ENCODE measurements at regions not wholly inside any gene's neighbourhood (a gene's known extent, or its start where the extent isn't known, plus 50 kb on each side); places are given as distances from the start of the nearest gene placed in this dataset.

DNA sequence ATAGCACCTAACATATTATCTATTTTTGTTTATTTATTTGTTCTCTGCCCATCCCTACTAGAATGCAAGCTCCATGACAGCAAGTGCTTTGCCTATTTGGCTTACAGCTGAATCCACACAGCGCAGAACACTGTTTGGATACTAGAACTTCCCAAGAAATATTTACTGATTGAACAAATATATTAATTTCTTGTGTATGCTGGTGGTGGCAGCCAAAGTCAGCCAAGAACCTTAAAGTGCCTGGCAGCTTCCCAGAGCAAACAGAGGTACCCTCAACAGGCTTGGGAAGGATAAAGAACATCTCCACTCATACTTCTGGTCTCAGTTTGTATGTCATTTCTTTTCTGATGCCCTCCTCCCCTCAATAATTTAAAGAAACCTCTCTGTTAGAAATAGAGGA lies 111.8 kb upstream of the SLC25A36 start:
- peaks cover 2% of the 10 kb centered on the region for H3K27me3 Mint-ChIP-seq (ENCODE audit: insufficient read depth)
- no peaks in the 10 kb centered on the region for H3K36me3 Mint-ChIP-seq (ENCODE audit: low read depth)
- H3K4me3 Mint-ChIP-seq: no peak overlapping the region
- no peak overlapping the region for H3K27ac Mint-ChIP-seq
- TF ChIP-seq, protein P1, sequence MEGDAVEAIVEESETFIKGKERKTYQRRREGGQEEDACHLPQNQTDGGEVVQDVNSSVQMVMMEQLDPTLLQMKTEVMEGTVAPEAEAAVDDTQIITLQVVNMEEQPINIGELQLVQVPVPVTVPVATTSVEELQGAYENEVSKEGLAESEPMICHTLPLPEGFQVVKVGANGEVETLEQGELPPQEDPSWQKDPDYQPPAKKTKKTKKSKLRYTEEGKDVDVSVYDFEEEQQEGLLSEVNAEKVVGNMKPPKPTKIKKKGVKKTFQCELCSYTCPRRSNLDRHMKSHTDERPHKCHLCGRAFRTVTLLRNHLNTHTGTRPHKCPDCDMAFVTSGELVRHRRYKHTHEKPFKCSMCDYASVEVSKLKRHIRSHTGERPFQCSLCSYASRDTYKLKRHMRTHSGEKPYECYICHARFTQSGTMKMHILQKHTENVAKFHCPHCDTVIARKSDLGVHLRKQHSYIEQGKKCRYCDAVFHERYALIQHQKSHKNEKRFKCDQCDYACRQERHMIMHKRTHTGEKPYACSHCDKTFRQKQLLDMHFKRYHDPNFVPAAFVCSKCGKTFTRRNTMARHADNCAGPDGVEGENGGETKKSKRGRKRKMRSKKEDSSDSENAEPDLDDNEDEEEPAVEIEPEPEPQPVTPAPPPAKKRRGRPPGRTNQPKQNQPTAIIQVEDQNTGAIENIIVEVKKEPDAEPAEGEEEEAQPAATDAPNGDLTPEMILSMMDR (IDR thresholded peaks at IDR 0.05): no peak
- H3K4me1 Mint-ChIP-seq (ENCODE audit: low read depth): no peaks in the 10 kb centered on the region
- no peak for DNase-seq
- peaks cover 19% of the 10 kb centered on the region for H3K9me3 Mint-ChIP-seq

DNA sequence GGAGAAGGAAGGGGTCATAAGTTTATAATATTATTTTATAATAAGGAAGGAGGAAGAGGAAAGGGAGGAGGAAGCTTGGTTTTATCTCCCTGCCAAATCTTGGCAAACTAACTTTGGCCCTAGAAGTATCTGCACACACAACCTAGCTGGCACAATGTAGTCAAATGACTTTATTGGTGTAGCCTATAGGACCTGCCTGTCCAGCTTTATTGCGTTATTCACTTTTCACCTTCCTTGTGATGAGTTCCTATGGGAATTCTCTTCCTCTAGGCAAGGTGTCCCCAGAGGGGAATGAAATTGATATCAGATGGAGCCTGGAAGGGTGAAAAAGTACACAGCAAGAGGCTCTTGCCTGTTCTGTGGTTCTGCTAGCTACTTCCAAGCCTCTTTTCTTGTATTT lies 111.2 kb upstream of the SLC25A36 start:
- Mint-ChIP-seq H3K9me3 (peaks cover 13% of the 10 kb centered on the region), H3K36me3 (ENCODE audit: low read depth) (no peaks in the 10 kb centered on the region), H3K27ac (no peak overlapping the region), H3K4me3 (no peak overlapping the region), H3K4me1 (ENCODE audit: low read depth) (no peaks in the 10 kb centered on the region), H3K27me3 (ENCODE audit: insufficient read depth) (peaks cover 2% of the 10 kb centered on the region)
- DNase-seq: no peak
- TF ChIP-seq, protein P1 (IDR thresholded peaks at IDR 0.05): no peak

DNA sequence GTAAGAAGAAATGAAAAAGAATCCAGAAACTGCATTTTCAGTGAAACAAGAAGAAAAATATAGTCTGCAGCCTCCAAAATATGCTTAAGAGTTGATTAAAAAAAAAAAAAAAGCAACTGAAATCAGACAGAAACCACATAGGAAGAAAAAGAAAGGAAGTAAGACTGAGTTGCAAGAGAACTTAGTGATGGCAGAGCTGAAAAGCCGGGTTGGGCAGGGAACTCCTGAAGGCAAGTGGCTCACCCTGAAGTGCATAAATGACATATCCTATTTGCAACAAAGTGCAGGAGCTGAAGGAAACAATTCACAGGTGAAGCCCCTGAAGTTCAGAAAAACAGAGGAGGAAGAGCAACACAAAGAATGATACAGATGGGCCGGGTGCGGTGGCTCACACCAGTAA lies 108.8 kb upstream of the SLC25A36 start:
- no peaks in the 10 kb centered on the region for H3K4me1 Mint-ChIP-seq (ENCODE audit: low read depth)
- TF ChIP-seq, protein P1 (IDR thresholded peaks at IDR 0.05): no peak
- no peak overlapping the region for H3K4me3 Mint-ChIP-seq
- no peak overlapping the region for H3K27ac Mint-ChIP-seq
- peaks cover 2% of the 10 kb centered on the region; the same call in 1 of the 2 replicates for H3K27me3 Mint-ChIP-seq (ENCODE audit: insufficient read depth)
- H3K9me3 Mint-ChIP-seq: peaks cover 9% of the 10 kb centered on the region
- no peak for DNase-seq
- H3K36me3 Mint-ChIP-seq (ENCODE audit: low read depth): no peaks in the 10 kb centered on the region

DNA sequence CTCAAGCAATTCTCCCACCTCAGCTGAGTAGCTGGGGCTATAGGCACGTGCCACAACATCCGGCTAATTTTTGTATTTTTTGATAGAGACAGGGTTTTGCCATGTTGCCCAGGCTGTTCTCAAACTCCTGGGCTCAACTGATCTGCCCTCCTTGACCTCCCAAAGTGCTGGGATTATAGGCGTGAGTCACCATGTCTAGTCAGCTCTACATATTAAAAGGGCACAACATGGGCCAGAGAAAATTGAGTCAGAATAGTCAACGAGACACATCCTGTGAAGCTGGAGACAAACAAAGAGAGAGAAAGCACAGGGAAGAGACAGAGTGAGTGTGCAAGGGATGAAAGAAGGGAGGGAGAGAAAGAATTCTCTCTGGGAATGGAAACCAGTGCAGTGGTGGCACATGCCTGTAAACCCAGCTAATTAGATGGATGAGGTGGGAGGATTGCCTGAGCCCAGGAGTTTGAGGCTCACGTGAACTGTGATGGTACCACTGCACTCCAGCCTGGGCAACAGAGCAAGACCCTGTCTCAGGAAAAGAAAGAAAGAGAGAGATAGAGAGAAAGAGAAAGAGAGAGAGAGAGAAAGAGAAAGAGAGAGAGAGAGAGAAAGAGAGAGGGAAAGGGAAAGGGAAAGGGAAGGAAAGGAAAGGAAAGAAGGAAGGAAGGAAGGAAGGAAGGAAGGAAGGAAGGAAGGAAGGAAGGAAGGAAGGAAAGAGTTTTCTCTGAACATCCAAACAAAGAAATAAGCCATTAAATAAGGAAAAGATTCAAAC lies 107.2 kb upstream of the SLC25A36 start:
- DNase-seq: no peak
- TF ChIP-seq, protein P1 (IDR thresholded peaks at IDR 0.05): no peak
- H3K36me3 Mint-ChIP-seq (ENCODE audit: low read depth): no peaks in the 10 kb centered on the region; the same call in 1 of the 2 replicates
- no peak overlapping the region for H3K27ac Mint-ChIP-seq
- H3K4me3 Mint-ChIP-seq: no peak overlapping the region
- peaks cover 2% of the 10 kb centered on the region; the same call in 1 of the 2 replicates for H3K27me3 Mint-ChIP-seq (ENCODE audit: insufficient read depth)
- H3K4me1 Mint-ChIP-seq (ENCODE audit: low read depth): no peaks in the 10 kb centered on the region
- H3K9me3 Mint-ChIP-seq: peaks cover 14% of the 10 kb centered on the region

DNA sequence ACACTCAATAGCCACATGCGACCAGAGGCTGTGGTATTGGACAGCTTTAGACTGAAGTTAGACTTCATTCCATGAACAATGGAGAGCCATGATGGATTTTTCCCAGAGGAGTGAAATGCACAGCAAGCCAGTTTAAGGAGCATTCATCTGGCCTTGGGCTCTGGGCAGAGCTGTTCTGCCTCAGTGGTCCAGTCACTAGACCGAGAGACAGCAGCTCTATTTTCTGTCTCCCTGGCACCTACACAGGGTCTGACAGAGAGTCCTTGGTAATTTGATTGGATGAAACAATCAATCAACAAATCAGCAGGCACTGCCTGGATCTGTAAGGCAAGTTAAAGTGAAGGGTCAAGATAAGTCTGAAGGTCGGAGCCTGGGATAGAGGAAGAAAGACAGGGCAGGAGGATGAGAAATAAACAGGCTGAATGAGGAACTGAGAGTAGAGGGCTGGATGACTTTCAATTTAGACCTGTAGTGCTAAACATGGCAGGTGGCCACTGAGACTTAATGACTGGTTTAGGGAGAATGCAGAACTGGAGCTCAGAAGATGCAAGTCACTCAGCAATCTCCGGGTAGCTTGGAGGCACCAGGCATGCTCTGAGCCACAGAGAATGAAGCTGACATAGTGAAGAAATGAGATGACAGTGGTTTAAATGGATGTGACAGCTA lies 98.5 kb upstream of the SLC25A36 start:
- H3K36me3 Mint-ChIP-seq (ENCODE audit: low read depth): no peaks in the 10 kb centered on the region; the same call in 1 of the 2 replicates
- H3K27ac Mint-ChIP-seq: no peak overlapping the region
- no peak for DNase-seq
- no peak overlapping the region for H3K4me3 Mint-ChIP-seq
- H3K4me1 Mint-ChIP-seq (ENCODE audit: low read depth): no peaks in the 10 kb centered on the region
- TF ChIP-seq, protein P1 (IDR thresholded peaks at IDR 0.05): no peak
- peaks cover 46% of the 10 kb centered on the region for H3K9me3 Mint-ChIP-seq
- H3K27me3 Mint-ChIP-seq (ENCODE audit: insufficient read depth): no peaks in the 10 kb centered on the region; the same call in 1 of the 2 replicates
